ENCODE measurements at regions not wholly inside any gene's neighbourhood (a gene's known extent, or its start where the extent isn't known, plus 50 kb on each side); places are given as distances from the start of the nearest gene placed in this dataset.

DNA sequence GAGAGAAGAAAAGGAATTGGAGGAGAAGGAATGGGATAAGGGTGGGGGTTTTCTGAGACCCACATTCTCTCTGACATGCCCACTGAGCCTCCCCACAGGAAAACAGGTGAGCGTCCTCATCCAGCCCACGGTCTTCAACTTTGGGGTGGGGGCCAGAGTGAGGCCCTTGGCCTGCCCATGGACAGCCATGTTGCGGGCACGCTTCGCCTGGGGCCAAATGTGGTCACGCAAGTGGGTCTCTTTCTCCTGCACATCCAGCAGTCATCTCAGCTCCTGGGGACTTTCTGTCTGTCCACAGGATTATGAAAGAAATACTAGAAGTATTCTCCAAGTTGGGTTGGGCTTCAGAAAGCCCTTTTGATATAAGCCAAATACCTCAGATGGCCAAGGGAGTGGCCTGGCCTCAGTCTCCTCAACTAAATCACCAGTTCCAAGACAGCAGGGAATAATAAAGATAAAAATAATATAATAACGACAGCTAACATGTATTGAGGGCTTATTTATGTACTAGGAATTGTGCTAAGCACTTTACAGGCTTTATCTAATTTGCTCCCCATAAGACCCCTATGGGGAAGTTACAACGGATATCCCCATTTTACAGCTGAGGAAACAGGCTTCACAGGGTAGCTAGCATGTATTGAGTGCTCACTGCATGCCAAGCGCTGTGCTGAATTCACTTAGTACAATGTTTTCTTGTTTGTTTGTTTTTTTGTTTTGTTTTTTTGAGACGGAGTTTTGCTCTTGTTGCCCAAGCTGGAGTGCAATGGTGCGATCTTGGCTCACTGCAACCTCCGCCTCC lies 57.2 kb upstream of the LBX1 start:
- no peak for TF ChIP-seq CTCF (conservative IDR thresholded peaks at IDR 0.05; ENCODE audit: low read depth, low read length)
- no peak for TF ChIP-seq FOS (IDR thresholded peaks at IDR 0.05; ENCODE audit: low read depth, low read length)
- TF ChIP-seq RAD21 (IDR thresholded peaks at IDR 0.05; ENCODE audit: low read length): no peak
- TF ChIP-seq RFX5 (IDR thresholded peaks at IDR 0.05; ENCODE audit: low read depth, low read length): no peak
- no peak for TF ChIP-seq CHD1 (IDR thresholded peaks at IDR 0.05; ENCODE audit: low read depth, low read length)
- TF ChIP-seq BHLHE40 (IDR thresholded peaks at IDR 0.05; ENCODE audit: low read depth, low read length): no peak
